GM23338 (cell line): ENCODE measurements at regions not wholly inside any gene's neighbourhood (a gene's known extent, or its start where the extent isn't known, plus 50 kb on each side); places are given as distances from the start of the nearest gene placed in this dataset.

Experiments used
- ATAC-seq: fragments of 200-7000 bp; cut with Tn5 transposase; 3 replicates; pipeline ENCODE4 v1.9.1; 2020
- DNase-seq: peaks from one replicate; pipeline ENCODE4 v3.0.0-alpha.2; 2015; ENCODE audit warnings: low spot score
- H2AFZ ChIP-seq: fragments of 200-600 bp; sonication (generic); 2 replicates; pipeline ENCODE4 v1.8.0; 2016; ENCODE audit warnings: antibody characterized with exemption, mild to moderate bottlenecking, moderate library complexity
- H3F3A ChIP-seq: fragments of 200-600 bp; sonication (generic); replicated peaks from 2 replicates; pipeline ENCODE4 v1.8.0; 2017; ENCODE audit warnings: antibody characterized with exemption, mixed run types, low read depth
- H3K27ac ChIP-seq: fragments of 200-600 bp; sonication (generic); 2 replicates; pipeline ENCODE4 v1.6.1; 2016; ENCODE audit warnings: low read depth
- H3K27me3 ChIP-seq: fragments of 200-600 bp; sonication (generic); 2 replicates; pipeline ENCODE4 v1.8.0; 2016; ENCODE audit warnings: mild to moderate bottlenecking, mixed run types, moderate library complexity; ENCODE audit not compliant: insufficient read depth
- H3K36me3 ChIP-seq: fragments of 200-600 bp; sonication (generic); 2 replicates; pipeline ENCODE4 v1.8.0; 2016; ENCODE audit warnings: mild to moderate bottlenecking; ENCODE audit not compliant: insufficient read depth
- H3K4me1 ChIP-seq: fragments of 200-600 bp; sonication (generic); 2 replicates; pipeline ENCODE4 v1.8.0; 2016; ENCODE audit warnings: mild to moderate bottlenecking, moderate library complexity; ENCODE audit not compliant: insufficient read depth
- H3K4me2 ChIP-seq: fragments of 200-600 bp; sonication (generic); 2 replicates; pipeline ENCODE4 v1.7.1; 2017; ENCODE audit warnings: mixed run types
- H3K4me3 ChIP-seq: fragments of 200-600 bp; sonication (generic); 2 replicates; pipeline ENCODE4 v1.6.1; 2016; ENCODE audit warnings: mixed run types
- H3K79me2 ChIP-seq: fragments of 200-600 bp; sonication (generic); replicated peaks from 2 replicates; pipeline ENCODE4 v1.8.0; 2017; ENCODE audit warnings: mild to moderate bottlenecking; ENCODE audit not compliant: insufficient read depth
- H3K9me2 ChIP-seq: fragments of 200-600 bp; sonication (generic); 2 replicates; pipeline ENCODE4 v1.8.0; 2017; ENCODE audit not compliant: insufficient read depth
- H4K20me1 ChIP-seq: fragments of 200-600 bp; sonication (generic); replicated peaks from 2 replicates; pipeline ENCODE4 v1.8.0; 2017; ENCODE audit warnings: mild to moderate bottlenecking; ENCODE audit not compliant: insufficient read depth
- H3K27ac Mint-ChIP-seq: 2 replicates; pipeline ENCODE4 v1.8.0; 2020; ENCODE audit warnings: inconsistent platforms, mild to moderate bottlenecking, moderate library complexity, mixed read lengths
- H3K27me3 Mint-ChIP-seq: 3 replicates; pipeline ENCODE4 v1.8.0; 2022; ENCODE audit warnings: low read depth, mild to moderate bottlenecking, moderate library complexity, mixed read lengths, inconsistent platforms; ENCODE audit not compliant: insufficient read depth, poor library complexity
- H3K36me3 Mint-ChIP-seq: 3 replicates; pipeline ENCODE4 v1.8.0; 2021; ENCODE audit warnings: low read depth, mild to moderate bottlenecking, inconsistent platforms, moderate library complexity, mixed read lengths
- H3K4me1 Mint-ChIP-seq: 3 replicates; pipeline ENCODE4 v1.8.0; 2020; ENCODE audit warnings: mild to moderate bottlenecking, inconsistent platforms, mixed read lengths
- H3K4me3 Mint-ChIP-seq: 3 replicates; pipeline ENCODE4 v1.8.0; 2021; ENCODE audit warnings: moderate library complexity, mild to moderate bottlenecking, inconsistent platforms, mixed read lengths
- H3K9me3 Mint-ChIP-seq: 3 replicates; pipeline ENCODE4 v1.8.0; 2020; ENCODE audit warnings: moderate library complexity, mild to moderate bottlenecking, inconsistent platforms, mixed read lengths
- CREB1 ChIP-seq: fragments of 250-450 bp; sonication (Bioruptor Pico); IDR thresholded peaks from 2 replicates; pipeline ENCODE4 v1.5.0; 2020; ENCODE audit warnings: low read depth, mild to moderate bottlenecking, moderate library complexity
- EZH2 ChIP-seq: fragments of 200-600 bp; sonication (generic); IDR thresholded peaks from one replicate; pipeline ENCODE4 v1.8.0; 2017; ENCODE audit warnings: antibody characterized with exemption, mild to moderate bottlenecking, low read depth; ENCODE audit not compliant: unreplicated experiment
- EZH2phosphoT487 ChIP-seq: fragments of 200-600 bp; sonication (generic); IDR thresholded peaks from one replicate; pipeline ENCODE4 v1.8.1; 2018; ENCODE audit warnings: antibody characterized with exemption; ENCODE audit not compliant: unreplicated experiment
- JUNB ChIP-seq: IDR thresholded peaks from one replicate; pipeline ENCODE4 v1.6.1; 2016; ENCODE audit warnings: antibody characterized with exemption; ENCODE audit not compliant: unreplicated experiment
- NANOG ChIP-seq: IDR thresholded peaks from 2 replicates; pipeline ENCODE4 v1.6.1; 2016; ENCODE audit warnings: antibody characterized with exemption, borderline replicate concordance
- POLR2AphosphoS5 ChIP-seq: IDR thresholded peaks from 2 replicates; pipeline ENCODE4 v1.6.1; 2016; ENCODE audit warnings: antibody characterized with exemption, low read depth
- STAT1 ChIP-seq: IDR thresholded peaks from one replicate; pipeline ENCODE4 v1.6.1; 2016; ENCODE audit warnings: antibody characterized with exemption; ENCODE audit not compliant: unreplicated experiment
- ZNF114 ChIP-seq: fragments of 250-450 bp; sonication (Bioruptor Pico); IDR thresholded peaks from 2 replicates; pipeline ENCODE4 v1.5.0; 2020; ENCODE audit warnings: mild to moderate bottlenecking, moderate library complexity
- ZNF331 ChIP-seq: fragments of 250-450 bp; sonication (Bioruptor Pico); IDR thresholded peaks from 2 replicates; pipeline ENCODE4 v1.5.0; 2020; ENCODE audit warnings: low read depth, mild to moderate bottlenecking, moderate library complexity
- TF ChIP-seq, protein P1 (sequence below): IDR thresholded peaks from one replicate; pipeline ENCODE4 v1.6.1; 2018; ENCODE audit warnings: antibody characterized with exemption; ENCODE audit not compliant: unreplicated experiment
- TF ChIP-seq, protein P2 (sequence below), 2 experiments: fragments of 200-600 bp in 1 of 2; sonication (generic) in 1 of 2; conservative IDR thresholded peaks; 2 replicates each; pipeline versions ENCODE4 v1.5.1 to v1.6.1; 2016 to 2017; ENCODE audit warnings: antibody characterized with exemption in 2 of 2, low read depth in 2 of 2, mild to moderate bottlenecking in 2 of 2, moderate library complexity in 1 of 2
- TF ChIP-seq, protein P3 (sequence below): IDR thresholded peaks from 2 replicates; pipeline ENCODE4 v1.6.1; 2016; ENCODE audit warnings: antibody characterized with exemption

DNA sequence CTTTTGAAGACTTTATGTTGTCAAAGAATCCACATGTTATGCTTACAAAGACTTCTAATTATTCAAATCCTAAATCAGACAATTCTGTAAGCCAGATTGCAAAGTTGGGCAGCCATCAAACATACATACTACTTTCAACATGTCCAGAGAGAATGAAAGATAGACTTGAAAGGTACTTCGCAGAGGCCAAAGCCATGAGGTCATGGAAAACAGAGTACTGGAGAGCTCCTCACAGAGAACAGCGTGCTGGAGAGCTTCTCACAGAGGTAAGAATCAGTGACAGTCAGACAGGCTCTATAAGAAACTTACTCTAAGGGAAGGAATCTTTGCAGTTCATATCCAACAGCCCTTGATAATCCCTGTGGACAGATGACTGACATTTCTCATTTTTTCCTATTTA lies 400.2 kb downstream of the GJA1 start (continued):
- TF ChIP-seq, protein P1, sequence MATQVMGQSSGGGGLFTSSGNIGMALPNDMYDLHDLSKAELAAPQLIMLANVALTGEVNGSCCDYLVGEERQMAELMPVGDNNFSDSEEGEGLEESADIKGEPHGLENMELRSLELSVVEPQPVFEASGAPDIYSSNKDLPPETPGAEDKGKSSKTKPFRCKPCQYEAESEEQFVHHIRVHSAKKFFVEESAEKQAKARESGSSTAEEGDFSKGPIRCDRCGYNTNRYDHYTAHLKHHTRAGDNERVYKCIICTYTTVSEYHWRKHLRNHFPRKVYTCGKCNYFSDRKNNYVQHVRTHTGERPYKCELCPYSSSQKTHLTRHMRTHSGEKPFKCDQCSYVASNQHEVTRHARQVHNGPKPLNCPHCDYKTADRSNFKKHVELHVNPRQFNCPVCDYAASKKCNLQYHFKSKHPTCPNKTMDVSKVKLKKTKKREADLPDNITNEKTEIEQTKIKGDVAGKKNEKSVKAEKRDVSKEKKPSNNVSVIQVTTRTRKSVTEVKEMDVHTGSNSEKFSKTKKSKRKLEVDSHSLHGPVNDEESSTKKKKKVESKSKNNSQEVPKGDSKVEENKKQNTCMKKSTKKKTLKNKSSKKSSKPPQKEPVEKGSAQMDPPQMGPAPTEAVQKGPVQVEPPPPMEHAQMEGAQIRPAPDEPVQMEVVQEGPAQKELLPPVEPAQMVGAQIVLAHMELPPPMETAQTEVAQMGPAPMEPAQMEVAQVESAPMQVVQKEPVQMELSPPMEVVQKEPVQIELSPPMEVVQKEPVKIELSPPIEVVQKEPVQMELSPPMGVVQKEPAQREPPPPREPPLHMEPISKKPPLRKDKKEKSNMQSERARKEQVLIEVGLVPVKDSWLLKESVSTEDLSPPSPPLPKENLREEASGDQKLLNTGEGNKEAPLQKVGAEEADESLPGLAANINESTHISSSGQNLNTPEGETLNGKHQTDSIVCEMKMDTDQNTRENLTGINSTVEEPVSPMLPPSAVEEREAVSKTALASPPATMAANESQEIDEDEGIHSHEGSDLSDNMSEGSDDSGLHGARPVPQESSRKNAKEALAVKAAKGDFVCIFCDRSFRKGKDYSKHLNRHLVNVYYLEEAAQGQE, result no peak
- TF ChIP-seq EZH2, result no peak
- TF ChIP-seq NANOG, result no peak
- TF ChIP-seq STAT1, result no peak
- no peak for TF ChIP-seq EZH2phosphoT487
- TF ChIP-seq JUNB, result no peak
- TF ChIP-seq, protein P2, sequence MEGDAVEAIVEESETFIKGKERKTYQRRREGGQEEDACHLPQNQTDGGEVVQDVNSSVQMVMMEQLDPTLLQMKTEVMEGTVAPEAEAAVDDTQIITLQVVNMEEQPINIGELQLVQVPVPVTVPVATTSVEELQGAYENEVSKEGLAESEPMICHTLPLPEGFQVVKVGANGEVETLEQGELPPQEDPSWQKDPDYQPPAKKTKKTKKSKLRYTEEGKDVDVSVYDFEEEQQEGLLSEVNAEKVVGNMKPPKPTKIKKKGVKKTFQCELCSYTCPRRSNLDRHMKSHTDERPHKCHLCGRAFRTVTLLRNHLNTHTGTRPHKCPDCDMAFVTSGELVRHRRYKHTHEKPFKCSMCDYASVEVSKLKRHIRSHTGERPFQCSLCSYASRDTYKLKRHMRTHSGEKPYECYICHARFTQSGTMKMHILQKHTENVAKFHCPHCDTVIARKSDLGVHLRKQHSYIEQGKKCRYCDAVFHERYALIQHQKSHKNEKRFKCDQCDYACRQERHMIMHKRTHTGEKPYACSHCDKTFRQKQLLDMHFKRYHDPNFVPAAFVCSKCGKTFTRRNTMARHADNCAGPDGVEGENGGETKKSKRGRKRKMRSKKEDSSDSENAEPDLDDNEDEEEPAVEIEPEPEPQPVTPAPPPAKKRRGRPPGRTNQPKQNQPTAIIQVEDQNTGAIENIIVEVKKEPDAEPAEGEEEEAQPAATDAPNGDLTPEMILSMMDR (conservative IDR thresholded peaks at IDR 0.05; ENCODE audit: low read depth in 2 of 2), result no peak
- TF ChIP-seq POLR2AphosphoS5, result no peak

DNA sequence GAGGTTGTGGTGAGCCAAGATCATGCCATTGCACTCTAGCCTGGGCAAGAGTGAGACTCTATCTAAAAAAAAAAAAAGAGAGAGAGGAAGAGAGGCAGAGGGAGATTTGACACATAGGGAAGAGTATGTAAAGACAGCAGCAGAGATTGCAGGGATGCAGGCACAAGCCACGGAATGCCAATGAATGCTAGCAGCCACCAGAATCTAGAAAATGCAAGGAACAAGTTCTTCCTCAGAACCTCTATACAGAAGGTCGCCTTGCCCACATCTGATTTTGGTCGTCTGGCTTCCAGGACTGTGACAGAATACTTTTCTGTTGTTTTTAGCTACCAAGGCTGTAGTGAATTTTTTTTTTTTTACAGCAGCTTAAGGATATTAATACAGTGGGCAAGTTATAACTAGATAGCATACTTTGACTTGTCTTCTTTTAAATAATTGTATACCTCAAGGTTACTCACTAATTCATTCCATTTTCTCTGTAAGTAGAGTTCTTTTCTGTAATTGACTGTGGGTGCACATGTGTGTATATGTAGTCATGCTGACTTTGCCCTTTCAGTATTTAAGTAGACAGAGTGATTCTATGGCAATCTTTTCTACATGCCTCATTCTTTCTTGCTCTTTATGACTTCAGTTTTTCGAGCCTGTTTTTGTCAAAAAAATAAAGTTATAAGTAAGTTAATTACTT lies 402.2 kb downstream of the GJA1 start:
- Histone ChIP-seq H3K9me2 (peaks cover 26% of the 10 kb centered on the region), H3K36me3 (no peaks in the 10 kb centered on the region), H3K4me2 (no peak overlapping the region), H3K27me3 (no peaks in the 10 kb centered on the region), H4K20me1 (no peaks in the 10 kb centered on the region), H3K4me3 (no peak overlapping the region), H3K79me2 (no peaks in the 10 kb centered on the region), H3K4me1 (no peaks in the 10 kb centered on the region), H3K27ac (no peak overlapping the region), H3F3A (no peaks in the 10 kb centered on the region), H2AFZ (no peak overlapping the region)
- Mint-ChIP-seq H3K27me3 (no peaks in the 10 kb centered on the region), H3K36me3 (no peaks in the 10 kb centered on the region), H3K4me3 (no peak overlapping the region), H3K27ac (no peak overlapping the region), H3K4me1 (no peaks in the 10 kb centered on the region), H3K9me3 (no peaks in the 10 kb centered on the region)
- ATAC-seq, result no peak
- DNase-seq, result no peak
- TF ChIP-seq ZNF114 (CRISPR knock-in tag) (no peak), CREB1 (CRISPR knock-in tag) (no peak), JUNB (no peak), NANOG (no peak), POLR2AphosphoS5 (no peak), EZH2 (no peak), ZNF331 (CRISPR knock-in tag) (no peak), STAT1 (no peak), EZH2phosphoT487 (no peak)
- TF ChIP-seq, protein P1, result no peak
- TF ChIP-seq, protein P3, sequence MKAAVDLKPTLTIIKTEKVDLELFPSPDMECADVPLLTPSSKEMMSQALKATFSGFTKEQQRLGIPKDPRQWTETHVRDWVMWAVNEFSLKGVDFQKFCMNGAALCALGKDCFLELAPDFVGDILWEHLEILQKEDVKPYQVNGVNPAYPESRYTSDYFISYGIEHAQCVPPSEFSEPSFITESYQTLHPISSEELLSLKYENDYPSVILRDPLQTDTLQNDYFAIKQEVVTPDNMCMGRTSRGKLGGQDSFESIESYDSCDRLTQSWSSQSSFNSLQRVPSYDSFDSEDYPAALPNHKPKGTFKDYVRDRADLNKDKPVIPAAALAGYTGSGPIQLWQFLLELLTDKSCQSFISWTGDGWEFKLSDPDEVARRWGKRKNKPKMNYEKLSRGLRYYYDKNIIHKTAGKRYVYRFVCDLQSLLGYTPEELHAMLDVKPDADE, result no peak
